Middle frontal gyrus (tissue), 1 donor: ENCODE measurements at regions not wholly inside any gene's neighbourhood (a gene's known extent, or its start where the extent isn't known, plus 50 kb on each side); places are given as distances from the start of the nearest gene placed in this dataset.

Experiments used
- DNase-seq: peaks from one replicate; pipeline ENCODE4 v3.0.0-alpha.2; 2015; ENCODE audit warnings: low spot score; ENCODE audit errors: extremely low spot score

GRCh38 chr1:234884701-234885100 lies 243.9 kb downstream of the TOMM20 start:
- no peak for DNase-seq

GRCh38 chr1:234884006-234884405 lies 244.6 kb downstream of the TOMM20 start:
- no peak for DNase-seq

DNA sequence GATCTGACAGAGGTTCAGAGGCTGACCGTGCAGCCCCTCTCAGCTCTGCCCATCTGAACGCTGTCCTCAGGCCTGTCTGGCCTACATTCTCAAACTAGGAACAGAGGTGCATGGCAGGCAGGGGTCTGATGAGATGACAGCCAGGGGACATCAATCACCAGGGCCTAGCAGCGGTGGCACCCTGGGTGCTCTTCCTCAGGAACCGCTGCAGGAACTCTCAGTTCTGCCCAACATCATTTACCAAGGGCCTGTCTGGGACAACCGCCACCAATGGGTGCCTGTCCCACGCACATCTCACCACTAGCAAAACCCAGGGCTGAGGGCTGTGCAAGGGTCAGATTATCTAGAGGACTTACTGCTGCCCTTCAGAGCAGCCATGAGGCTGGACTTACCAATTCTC lies 245.7 kb downstream of the TOMM20 start:
- no peak for DNase-seq

DNA sequence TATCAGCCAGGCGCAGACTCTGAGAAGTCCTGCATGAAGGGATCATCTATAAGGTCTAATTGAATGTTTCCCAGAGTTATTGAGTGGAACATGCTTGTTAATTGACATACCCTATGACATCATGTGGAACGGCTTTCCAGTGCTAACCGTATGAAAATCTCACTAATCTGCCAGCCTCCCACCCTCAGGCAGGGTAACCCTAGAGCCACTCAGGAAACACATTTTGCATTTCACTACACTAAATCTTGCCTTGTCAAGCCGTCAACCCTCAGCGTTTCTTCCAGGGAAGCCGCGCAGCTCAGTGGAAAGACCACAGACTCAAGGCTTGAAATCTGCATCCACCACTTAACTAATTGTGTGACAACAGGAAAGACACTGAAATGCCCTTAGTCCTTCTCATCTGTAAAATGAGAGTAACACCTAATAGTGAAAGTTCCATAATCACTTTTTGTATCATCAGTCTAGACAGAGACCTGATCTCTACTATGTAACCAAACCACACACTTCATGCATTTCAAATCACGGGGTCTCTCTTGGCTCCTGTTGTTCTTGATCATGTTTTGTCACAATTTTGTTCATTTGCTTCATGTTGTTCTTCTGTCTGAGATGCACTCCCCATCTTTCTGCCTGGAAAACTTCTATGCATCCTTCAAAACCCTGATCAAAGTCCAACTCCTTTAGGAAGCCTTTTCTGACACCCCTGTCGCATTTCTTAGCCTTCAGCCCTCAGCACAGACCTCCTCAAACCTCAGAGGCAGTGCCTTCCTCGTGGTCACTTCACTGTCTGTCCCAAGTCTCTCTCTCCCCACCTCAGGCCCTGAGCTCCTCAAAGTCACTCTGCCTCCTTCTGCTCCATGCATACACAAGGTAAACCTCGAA lies 246.5 kb downstream of the TOMM20 start:
- no peak for DNase-seq

DNA sequence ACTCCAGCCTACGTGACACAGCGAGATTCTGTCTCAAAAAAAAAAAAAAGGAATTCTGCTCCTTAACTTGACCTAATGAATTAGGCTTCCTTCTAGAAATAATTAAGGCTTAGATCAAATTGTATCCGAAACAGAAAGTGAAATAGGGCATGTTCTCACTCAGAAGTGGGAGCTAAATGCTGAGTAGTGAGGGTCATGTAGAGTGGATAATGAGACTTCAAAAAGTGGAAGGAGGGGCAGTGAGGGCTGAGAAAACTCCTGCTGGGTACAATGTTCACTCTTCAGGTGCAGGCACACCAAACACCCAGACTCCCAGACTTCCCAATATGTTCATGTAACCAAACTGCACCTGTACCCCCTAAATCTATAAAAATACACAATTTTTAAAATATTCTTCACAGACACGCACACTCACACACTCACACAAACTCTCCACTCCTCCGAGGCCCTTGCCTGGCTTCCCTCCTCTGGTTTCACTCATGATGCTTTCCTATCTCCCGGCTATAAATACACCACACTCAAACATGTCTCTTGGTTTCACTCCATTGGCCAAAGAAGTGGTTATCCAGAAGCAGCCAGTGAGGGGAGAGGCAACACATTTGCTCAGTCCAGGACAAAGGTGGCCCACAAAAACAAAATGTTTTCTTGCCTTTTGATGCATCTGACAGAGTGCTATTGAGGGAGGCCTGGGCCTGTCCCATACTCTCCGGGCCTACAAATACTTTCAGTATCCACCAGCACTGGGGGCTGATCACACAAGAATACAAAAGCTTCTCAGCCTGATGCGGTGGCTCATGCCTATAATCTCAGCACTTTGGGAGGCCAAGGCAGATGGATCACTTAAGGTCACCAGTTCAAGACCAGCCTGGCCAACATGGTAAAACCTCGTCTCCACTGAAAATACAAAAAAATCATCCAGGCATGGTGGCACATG lies 249.2 kb downstream of the TOMM20 start:
- DNase-seq, result no peak

- DNase-seq, result no peak
These were observed 250.3 kb downstream of the TOMM20 start for GRCh38 chr1:234878288-234878687.

DNA sequence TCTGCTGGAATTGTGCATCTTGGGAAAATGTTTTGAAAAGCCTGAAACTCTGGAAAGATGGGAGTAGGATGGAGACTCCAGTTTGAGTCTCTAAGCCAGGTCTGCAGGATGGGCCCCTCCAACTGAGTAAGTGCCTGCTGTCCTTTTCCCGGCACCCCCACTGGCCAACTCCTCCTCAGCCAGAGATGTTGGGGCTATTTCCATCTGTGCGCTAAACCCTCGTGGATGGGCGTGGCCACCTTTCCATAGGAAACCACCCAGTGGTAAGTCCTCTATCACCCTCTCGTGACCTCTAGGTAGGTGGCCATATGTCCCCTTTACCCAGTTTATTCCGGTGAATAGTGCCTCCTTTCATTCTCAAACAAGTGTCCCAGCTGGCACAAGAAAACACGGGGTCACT lies 250.9 kb downstream of the TOMM20 start:
- no peak for DNase-seq

DNA sequence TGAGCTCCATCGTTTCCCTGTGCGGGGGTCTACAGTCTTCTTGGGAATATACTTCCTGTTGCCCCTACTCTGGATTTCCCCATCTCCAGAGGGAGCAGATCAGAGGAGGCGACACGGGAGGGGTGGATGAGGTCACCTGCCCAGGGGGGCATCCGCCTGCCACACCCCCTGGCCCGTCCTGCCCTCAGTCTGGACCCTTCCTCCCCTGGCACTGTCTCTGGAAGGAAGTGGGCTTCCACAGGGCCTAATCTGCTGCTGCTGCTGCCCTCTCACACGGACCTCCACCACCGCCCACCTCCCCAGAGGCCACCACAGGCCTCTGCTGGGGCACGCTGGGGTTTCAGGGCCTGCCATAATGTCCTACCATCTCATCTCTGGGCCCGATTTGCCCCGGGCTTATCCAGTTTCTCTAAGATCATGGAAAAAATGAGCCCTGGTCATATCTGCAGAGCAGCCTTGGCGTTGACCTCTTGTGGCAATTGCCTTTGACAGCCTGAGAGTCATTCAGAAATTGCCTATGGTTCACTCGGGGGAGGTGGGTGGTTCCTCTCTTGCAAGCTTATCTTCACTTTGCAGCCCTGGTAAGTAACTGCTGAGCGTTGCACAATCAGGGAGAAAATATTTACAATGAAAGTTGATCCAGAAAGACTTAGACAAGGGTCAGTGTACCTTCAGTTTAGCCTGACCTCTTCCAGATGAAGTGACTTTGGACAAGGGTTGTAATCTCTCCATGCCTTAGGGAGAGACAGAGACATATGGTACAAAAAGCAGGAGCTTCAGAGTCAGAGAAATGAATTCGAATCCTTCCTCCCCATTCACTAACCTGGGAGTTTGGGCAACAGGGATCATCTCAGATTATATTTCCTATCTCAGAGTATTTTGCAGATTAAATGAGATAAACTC lies 252.4 kb downstream of the TOMM20 start:
- no peak for DNase-seq

- no peak for DNase-seq
These were observed 253.2 kb downstream of the TOMM20 start for GRCh38 chr1:234875328-234875952.

DNA sequence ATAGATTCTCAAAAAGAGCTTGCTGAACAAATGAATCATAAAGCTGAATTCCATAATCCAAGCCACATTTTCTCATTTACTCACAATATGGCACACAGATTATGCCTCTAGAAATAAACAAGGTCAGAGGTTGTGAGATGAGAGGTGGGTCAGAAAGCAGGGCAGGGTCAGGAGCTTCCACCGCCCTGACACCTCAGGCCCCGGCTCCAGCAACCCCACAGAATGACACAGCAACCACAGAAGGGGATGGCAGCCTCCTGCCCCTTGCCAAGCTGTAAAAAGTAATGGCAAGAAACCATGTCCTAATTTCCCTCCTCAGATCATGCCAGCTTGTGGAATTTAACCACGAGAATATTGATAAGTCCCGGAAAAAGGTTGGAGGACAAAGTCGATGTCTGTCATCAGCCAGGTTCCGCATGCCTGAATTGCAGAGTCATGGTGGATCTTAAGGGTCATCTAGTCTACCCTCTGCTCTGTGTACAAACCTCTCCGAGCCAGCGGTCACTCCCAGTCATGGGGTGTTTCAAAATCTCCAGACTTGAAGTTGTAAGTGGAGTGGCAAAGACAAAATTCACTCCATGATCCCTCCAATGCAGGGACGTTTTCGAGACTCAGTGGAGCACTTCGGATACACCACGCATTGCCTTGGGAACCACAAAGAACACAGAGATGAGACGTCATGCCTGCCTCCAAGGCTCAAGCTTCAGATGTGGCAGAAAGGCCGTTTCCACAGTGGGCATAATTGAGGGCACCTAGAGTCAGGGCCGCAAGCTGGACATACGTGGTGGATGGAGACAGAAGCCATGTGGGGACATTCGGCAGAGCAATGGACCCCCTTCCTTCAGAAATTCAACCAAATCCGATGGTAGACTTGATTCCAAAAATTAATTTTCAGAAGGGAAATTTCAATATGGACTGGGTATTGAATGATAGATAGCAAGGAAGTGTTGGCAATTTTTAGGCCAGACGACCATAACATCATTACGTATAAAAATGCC lies 254.0 kb downstream of the TOMM20 start:
- no peak for DNase-seq

GRCh38 chr1:234871710-234872271 lies 256.8 kb downstream of the TOMM20 start:
- no peak for DNase-seq

- no peak for DNase-seq
These were observed 257.5 kb downstream of the TOMM20 start for GRCh38 chr1:234871039-234871709.

DNA sequence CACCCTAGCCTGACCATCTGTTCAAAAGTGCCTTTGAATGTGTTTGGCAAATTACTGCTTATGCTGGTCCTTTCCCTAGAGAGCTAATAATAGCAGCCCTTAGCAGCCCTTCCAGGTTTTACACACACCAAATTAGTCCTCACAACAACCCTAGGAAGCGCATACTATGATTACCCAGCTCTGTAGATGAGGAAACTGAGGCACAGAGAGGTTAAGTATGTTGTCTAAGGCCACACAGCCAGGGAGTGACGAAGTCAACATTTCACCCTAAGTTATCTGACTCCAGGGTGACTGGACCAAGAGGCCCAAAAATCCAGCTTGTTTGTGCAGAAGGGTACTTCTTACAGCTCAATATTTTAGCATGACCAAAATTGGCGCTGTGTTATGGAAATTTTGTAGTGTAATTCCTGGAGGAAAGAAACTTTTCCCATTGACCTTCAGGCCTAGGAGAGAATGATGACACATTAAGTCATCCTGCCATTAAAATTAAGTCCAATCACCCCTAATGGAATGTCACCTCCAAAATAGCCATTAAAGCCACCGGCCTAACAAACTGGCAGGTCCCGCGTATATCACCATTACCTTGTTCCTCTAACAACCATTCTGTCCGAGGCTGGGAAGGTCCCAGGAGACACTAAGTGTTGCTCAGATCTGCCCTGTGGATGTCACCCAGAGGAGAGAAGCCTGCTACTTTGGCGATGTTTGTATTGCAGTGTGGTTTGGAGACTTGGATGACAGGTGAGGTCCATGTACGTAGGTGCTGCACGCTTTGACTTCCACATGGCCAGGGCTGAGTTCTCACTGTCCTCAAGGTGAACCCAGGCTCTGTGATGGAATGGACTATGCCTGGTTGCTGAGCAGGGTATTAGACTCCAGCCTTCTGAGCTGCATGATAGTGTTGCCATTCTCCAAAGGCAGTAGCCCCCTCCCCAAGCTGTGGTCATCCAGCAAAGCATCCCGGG lies 258.3 kb downstream of the TOMM20 start:
- no peak for DNase-seq

DNA sequence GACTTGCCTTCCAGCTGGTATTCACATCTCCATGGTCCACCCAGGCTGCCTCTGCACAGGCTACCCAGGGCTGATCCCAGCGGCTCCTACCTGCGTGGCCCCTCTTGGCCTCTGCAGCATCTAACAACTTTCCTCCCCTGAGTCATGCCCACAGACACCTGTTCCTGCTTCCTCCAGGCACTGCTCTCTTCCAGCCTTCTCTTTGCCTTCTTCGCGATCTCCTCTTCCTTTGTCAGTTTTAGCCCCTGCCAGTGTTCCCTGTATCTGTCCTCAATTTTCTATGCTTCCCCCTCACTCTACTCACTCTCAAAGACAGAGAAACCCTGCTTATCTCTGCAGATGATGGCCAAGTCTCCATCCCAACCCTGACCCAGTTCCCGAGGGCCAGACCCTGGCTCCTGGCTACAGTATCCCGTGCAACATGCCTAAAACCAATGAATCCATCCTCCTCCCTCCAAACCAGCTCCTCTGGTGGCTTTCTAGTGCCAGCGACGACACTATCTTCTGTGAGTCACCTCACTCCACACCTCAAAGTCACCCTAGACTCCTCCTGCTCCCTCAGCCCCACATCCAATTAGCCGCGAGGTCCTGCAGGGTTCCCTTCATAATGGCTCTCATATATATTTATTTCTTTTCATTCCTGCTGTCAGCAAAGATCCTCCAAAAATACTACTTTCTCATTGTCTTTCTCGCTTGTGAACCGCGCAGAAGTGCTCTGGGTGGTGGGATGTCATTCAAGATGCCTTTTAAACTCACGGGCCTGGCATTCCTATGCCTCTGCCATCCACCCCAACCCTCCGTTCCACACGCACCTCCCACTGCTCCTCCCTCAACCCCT lies 259.2 kb downstream of the TOMM20 start:
- no peak for DNase-seq

DNA sequence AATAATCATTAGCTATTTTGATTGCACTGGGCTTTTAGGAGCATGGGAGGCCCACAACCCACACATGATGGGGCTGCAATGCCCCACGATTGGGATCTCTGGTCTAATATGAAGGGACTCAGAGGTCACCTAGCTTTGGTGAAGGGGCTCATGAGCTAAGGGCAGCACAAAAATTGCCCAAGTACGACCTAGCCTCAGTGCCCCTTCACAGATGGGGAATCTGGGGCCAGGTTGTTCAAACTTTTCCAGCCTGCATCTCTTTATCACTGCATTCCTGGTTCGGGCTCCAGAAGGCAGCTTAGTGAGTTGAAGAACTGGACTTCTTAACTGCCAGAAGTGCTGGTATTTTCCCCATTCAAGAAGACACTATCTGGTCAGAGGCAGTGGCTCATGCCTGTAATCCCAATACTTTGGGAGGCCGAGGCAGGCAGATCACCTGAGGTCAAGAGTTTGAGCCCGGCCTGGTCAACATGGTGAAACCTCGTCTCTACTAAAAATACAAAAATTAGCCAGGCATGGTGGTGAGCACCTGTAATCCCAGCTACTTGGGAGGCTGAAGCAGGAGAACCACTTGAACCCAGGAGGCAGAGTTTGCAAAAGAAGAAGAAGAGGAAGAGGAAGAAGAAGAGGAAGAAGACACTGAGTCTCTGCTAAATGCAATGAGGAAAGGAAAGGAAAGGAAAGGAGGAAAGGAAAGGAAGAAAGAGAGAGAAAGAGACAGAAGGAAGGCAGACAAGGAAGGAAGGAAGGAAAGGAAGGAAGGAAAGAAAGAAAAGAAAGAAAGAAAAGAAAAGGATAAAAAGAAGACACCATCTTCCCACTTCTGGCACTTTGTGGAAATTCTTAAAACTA lies 258.5 kb upstream of the IRF2BP2 start:
- DNase-seq, result no peak
